ENCODE measurements at regions not wholly inside any gene's neighbourhood (a gene's known extent, or its start where the extent isn't known, plus 50 kb on each side); places are given as distances from the start of the nearest gene placed in this dataset.
"Not testable (repeated sequence)": the region's sequence is repeated elsewhere in the genome, so short reads cannot be mapped to it uniquely, and the experiment has no call there.

DNA sequence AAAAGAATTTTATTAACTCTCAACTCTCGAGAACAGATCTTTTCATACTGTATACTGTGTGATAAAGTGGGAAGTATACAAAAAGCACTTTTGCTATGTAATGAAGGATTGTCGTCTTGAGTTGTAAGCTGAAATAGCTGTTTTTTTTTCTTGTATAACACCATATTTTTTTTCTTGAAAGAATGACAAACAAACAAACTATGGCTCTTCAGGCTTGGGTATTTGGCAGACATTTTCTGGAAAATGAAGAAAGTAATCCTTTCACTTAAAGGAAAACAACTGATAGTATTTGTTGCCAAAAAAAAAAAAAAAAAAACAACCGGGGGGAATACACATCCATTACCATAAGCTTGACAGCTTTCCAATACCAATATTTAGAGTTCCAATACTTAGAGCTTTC, 230.4 kb downstream of the ICOS start:
- H3K27me3 ChIP-seq = no peaks in the 10 kb centered on the region
- TF ChIP-seq, protein P1, sequence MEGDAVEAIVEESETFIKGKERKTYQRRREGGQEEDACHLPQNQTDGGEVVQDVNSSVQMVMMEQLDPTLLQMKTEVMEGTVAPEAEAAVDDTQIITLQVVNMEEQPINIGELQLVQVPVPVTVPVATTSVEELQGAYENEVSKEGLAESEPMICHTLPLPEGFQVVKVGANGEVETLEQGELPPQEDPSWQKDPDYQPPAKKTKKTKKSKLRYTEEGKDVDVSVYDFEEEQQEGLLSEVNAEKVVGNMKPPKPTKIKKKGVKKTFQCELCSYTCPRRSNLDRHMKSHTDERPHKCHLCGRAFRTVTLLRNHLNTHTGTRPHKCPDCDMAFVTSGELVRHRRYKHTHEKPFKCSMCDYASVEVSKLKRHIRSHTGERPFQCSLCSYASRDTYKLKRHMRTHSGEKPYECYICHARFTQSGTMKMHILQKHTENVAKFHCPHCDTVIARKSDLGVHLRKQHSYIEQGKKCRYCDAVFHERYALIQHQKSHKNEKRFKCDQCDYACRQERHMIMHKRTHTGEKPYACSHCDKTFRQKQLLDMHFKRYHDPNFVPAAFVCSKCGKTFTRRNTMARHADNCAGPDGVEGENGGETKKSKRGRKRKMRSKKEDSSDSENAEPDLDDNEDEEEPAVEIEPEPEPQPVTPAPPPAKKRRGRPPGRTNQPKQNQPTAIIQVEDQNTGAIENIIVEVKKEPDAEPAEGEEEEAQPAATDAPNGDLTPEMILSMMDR (IDR thresholded peaks at IDR 0.05) = no peak
- ATAC-seq (no peak), DNase-seq (no peak)
- H3K4me1 ChIP-seq = no peaks in the 10 kb centered on the region
- no peak overlapping the region for H3K27ac ChIP-seq
- intact Hi-C loops (cut with DNase I) = no loop called here
- H3K36me3 ChIP-seq = no peaks in the 10 kb centered on the region
- H3K9me3 ChIP-seq = no peaks in the 10 kb centered on the region
- H3K4me3 ChIP-seq = no peak overlapping the region

- ATAC-seq; H3K4me1 ChIP-seq; H3K27me3 ChIP-seq; H3K4me3 ChIP-seq; H3K27ac ChIP-seq; H3K9me3 ChIP-seq; DNase-seq; intact Hi-C loops (cut with DNase I); H3K36me3 ChIP-seq: not testable (repeated sequence)
Observed at GRCh38 chr2:204167670-204168069, 231.1 kb downstream of the ICOS start.

DNA sequence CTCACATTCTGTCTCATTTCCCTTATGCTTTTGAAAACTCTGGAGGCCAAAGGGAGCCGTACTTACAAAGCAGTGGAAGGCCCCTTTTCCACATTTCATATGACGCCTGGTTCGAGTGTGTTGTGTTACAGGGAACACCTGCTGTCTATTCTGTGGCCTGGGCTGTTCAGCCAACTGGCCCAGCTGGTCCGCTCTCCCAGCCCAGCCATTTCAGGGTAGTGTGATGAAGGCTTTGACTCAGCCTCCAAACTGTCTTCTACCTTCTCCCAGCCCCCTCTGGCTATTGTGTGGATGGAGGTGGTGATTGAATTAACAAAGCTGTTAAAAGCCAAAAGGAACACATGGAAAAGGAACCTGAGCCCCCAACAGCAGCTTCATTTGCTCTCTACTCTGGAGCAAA, 233.8 kb downstream of the ICOS start:
- Histone ChIP-seq H3K4me1 (no peaks in the 10 kb centered on the region), H3K9me3 (no peaks in the 10 kb centered on the region), H3K27me3 (no peaks in the 10 kb centered on the region), H3K36me3 (no peaks in the 10 kb centered on the region), H3K4me3 (no peak overlapping the region), H3K27ac (no peak overlapping the region)
- TF ChIP-seq, protein P1 (IDR thresholded peaks at IDR 0.05) = no peak
- ATAC-seq (peak; percentile 65), DNase-seq (peak in 2 of 4 donors; percentile 84 to 87)
- intact Hi-C loops (cut with DNase I) = no loop called here

- Histone ChIP-seq H3K27ac (no peak overlapping the region), H3K4me3 (no peak overlapping the region), H3K36me3 (no peaks in the 10 kb centered on the region), H3K27me3 (no peaks in the 10 kb centered on the region), H3K9me3 (no peaks in the 10 kb centered on the region), H3K4me1 (no peaks in the 10 kb centered on the region)
- intact Hi-C loops (cut with DNase I) = no loop called here
- no peak for DNase-seq
- TF ChIP-seq, protein P1 (IDR thresholded peaks at IDR 0.05) = no peak
- ATAC-seq = no peak
Observed at GRCh38 chr2:204171432-204172144, 235.0 kb downstream of the ICOS start.

DNA sequence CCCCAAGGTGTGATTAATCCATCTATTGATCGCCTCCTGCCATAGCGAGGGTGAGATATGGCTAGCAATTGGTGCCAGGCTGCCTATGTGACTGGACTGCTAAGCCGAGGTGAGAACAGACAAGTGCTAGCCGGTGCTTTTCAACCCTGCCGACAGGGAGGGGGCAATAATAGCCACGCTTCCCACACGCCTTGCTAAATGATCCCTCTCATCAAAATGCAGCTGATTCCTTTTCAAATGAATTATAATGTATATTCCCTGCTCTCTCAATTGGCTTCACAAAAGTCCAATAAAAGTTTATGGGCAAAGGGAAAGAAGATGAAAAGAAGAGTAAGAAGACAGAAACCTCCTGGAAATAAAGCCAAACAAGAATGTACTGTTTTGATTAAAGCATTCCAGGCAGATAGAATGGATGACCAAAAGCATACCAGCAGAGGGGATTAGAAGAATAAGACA, 235.6 kb downstream of the ICOS start:
- DNase-seq (no peak), ATAC-seq (no peak)
- no peaks in the 10 kb centered on the region for H3K27me3 ChIP-seq
- TF ChIP-seq, protein P1 (IDR thresholded peaks at IDR 0.05) = no peak
- H3K36me3 ChIP-seq = no peaks in the 10 kb centered on the region
- H3K4me1 ChIP-seq = no peaks in the 10 kb centered on the region
- H3K27ac ChIP-seq = no peak overlapping the region
- no peak overlapping the region for H3K4me3 ChIP-seq
- H3K9me3 ChIP-seq = no peaks in the 10 kb centered on the region
- intact Hi-C loops (cut with DNase I) = no loop called here

GRCh38 chr2:204174034-204174433, 237.5 kb downstream of the ICOS start:
- no peak for ATAC-seq
- H3K27ac ChIP-seq = no peak overlapping the region
- H3K27me3 ChIP-seq = no peaks in the 10 kb centered on the region
- no peak for DNase-seq
- no peaks in the 10 kb centered on the region for H3K4me1 ChIP-seq
- intact Hi-C loops (cut with DNase I) = no loop called here
- TF ChIP-seq, protein P1 (IDR thresholded peaks at IDR 0.05) = no peak
- no peaks in the 10 kb centered on the region for H3K9me3 ChIP-seq
- no peak overlapping the region for H3K4me3 ChIP-seq
- no peaks in the 10 kb centered on the region for H3K36me3 ChIP-seq
